ENCODE measurements at regions not wholly inside any gene's neighbourhood (a gene's known extent, or its start where the extent isn't known, plus 50 kb on each side); places are given as distances from the start of the nearest gene placed in this dataset.

DNA sequence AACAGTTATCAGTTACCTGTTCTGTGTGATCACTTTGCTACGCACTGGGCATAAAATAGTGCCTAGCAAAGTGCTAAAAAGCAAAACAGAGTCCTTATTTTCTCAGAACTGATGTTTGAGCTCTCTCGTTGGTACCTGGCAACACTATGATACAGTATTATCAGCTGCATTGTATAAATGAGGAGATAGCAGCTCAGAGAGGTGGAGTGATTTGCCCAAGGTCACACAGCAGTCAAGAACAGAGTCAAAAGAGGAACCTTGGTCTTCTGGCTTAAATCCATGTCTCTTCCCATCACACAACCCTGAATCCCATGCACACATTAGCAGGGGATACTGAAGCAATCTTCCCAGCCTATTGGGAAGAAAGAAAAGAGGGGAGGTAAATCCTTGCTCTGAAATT, 580.5 kb downstream of the SOX6 start:
- no peaks in the 10 kb centered on the region for H3K27me3 ChIP-seq (ENCODE audit: control insufficient read depth, insufficient read depth, low read length)
- peaks cover 0 to 13% of the 10 kb centered on the region in 2 donors for H3K27me3 Mint-ChIP-seq (ENCODE audit: low read depth in 2 of 2)
- H3K9me3 ChIP-seq (ENCODE audit: control insufficient read depth, insufficient read depth, low read length) = no peaks in the 10 kb centered on the region
- peaks cover 0 to 2% of the 10 kb centered on the region in 2 donors for H3K9me3 Mint-ChIP-seq
- intact Hi-C loops (cut with micrococcal nuclease) = no loop called here
- WGBS (ENCODE audit: insufficient coverage) = 77% methylated on average over 2 of the region's 2 CpGs
- no peaks in the 10 kb centered on the region for H3K4me1 ChIP-seq (ENCODE audit: control insufficient read depth, insufficient read depth, low read length)
- DNase-seq (no peak), ATAC-seq (no peak)
- H3K27ac ChIP-seq (ENCODE audit: low read length) = no peak overlapping the region
- no peak overlapping the region for H3K4me3 ChIP-seq (ENCODE audit: low read length)
- no peaks in the 10 kb centered on the region for H3K36me3 ChIP-seq (ENCODE audit: control insufficient read depth, insufficient read depth, low read length)
- no peaks in the 10 kb centered on the region for H3K36me3 Mint-ChIP-seq
- no peak overlapping the region for H3K4me3 Mint-ChIP-seq
- no peaks in the 10 kb centered on the region for H3K4me1 Mint-ChIP-seq
- TF ChIP-seq, protein P1, sequence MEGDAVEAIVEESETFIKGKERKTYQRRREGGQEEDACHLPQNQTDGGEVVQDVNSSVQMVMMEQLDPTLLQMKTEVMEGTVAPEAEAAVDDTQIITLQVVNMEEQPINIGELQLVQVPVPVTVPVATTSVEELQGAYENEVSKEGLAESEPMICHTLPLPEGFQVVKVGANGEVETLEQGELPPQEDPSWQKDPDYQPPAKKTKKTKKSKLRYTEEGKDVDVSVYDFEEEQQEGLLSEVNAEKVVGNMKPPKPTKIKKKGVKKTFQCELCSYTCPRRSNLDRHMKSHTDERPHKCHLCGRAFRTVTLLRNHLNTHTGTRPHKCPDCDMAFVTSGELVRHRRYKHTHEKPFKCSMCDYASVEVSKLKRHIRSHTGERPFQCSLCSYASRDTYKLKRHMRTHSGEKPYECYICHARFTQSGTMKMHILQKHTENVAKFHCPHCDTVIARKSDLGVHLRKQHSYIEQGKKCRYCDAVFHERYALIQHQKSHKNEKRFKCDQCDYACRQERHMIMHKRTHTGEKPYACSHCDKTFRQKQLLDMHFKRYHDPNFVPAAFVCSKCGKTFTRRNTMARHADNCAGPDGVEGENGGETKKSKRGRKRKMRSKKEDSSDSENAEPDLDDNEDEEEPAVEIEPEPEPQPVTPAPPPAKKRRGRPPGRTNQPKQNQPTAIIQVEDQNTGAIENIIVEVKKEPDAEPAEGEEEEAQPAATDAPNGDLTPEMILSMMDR (IDR thresholded peaks at IDR 0.05) = no peak
- no peak overlapping the region for H3K27ac Mint-ChIP-seq

DNA sequence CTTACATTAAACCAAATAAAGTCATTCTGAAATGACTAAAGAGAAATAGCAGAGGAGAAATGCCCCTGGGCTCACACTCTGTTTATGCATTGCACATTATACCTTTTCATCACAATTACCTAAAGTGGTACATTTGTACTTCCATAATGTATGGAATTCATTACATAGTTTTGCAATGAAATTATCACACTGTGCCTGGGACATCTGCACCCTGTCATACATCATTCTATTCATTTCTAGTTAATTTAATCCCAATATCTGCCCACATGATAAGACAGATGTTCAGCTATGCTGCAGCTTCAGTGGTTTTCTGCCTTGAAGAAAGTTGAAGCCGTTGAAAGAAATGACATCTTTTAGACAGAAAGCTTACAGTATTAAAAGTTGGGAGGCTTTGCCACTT, 580.0 kb downstream of the SOX6 start:
- DNase-seq (no peak), ATAC-seq (no peak)
- H3K27me3 ChIP-seq (ENCODE audit: control insufficient read depth, insufficient read depth, low read length) = no peaks in the 10 kb centered on the region
- no peaks in the 10 kb centered on the region for H3K4me1 ChIP-seq (ENCODE audit: control insufficient read depth, insufficient read depth, low read length)
- TF ChIP-seq, protein P1 (IDR thresholded peaks at IDR 0.05) = no peak
- intact Hi-C loops (cut with micrococcal nuclease) = no loop called here
- Mint-ChIP-seq H3K36me3 (no peaks in the 10 kb centered on the region), H3K27me3 (ENCODE audit: low read depth in 2 of 2) (peaks cover 0 to 13% of the 10 kb centered on the region in 2 donors), H3K27ac (no peak overlapping the region), H3K4me1 (no peaks in the 10 kb centered on the region), H3K9me3 (peaks cover 0 to 2% of the 10 kb centered on the region in 2 donors), H3K4me3 (no peak overlapping the region)
- 70% methylated on average over 1 of the region's 1 CpG for WGBS (ENCODE audit: insufficient coverage)
- no peaks in the 10 kb centered on the region for H3K9me3 ChIP-seq (ENCODE audit: control insufficient read depth, insufficient read depth, low read length)
- no peak overlapping the region for H3K4me3 ChIP-seq (ENCODE audit: low read length)
- H3K27ac ChIP-seq (ENCODE audit: low read length) = no peak overlapping the region
- H3K36me3 ChIP-seq (ENCODE audit: control insufficient read depth, insufficient read depth, low read length) = no peaks in the 10 kb centered on the region

GRCh38 chr11:15779518-15779917, 576.8 kb downstream of the SOX6 start:
- ATAC-seq (no peak), DNase-seq (no peak)
- Histone ChIP-seq H3K9me3 (ENCODE audit: control insufficient read depth, insufficient read depth, low read length) (no peaks in the 10 kb centered on the region), H3K27ac (ENCODE audit: low read length) (no peak overlapping the region), H3K4me1 (ENCODE audit: control insufficient read depth, insufficient read depth, low read length) (no peaks in the 10 kb centered on the region), H3K4me3 (ENCODE audit: low read length) (no peak overlapping the region), H3K27me3 (ENCODE audit: control insufficient read depth, insufficient read depth, low read length) (no peaks in the 10 kb centered on the region), H3K36me3 (ENCODE audit: control insufficient read depth, insufficient read depth, low read length) (no peaks in the 10 kb centered on the region)
- intact Hi-C loops (cut with micrococcal nuclease) = no loop called here
- WGBS (ENCODE audit: insufficient coverage) = 58% methylated on average over 2 of the region's 2 CpGs
- peaks cover 0 to 5% of the 10 kb centered on the region in 2 donors for H3K27me3 Mint-ChIP-seq (ENCODE audit: low read depth in 2 of 2)
- H3K9me3 Mint-ChIP-seq = peaks cover 0 to 5% of the 10 kb centered on the region in 2 donors
- H3K36me3 Mint-ChIP-seq = no peaks in the 10 kb centered on the region
- H3K4me1 Mint-ChIP-seq = no peaks in the 10 kb centered on the region
- H3K4me3 Mint-ChIP-seq = no peak overlapping the region
- TF ChIP-seq, protein P1 (IDR thresholded peaks at IDR 0.05) = no peak
- no peak overlapping the region for H3K27ac Mint-ChIP-seq

DNA sequence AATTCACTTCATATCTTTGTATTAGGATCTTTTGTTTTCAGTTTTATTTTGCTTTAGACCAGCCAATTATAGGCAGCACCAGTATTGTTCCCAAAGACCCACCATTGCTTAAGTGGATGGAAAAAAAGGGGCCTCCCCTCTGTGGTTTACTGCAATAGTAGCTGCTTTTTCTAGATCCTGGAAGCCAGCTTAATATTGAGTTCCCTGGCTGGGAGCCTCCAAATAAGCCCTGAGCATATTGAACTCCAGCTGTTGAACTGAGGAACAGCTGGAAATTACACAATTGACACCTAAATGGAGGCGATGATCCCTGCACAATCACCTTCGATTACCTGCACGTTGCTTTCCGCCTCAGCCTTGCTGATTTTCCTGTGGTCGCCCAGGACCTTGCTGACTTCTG, 576.0 kb downstream of the SOX6 start:
- H3K27me3 ChIP-seq (ENCODE audit: control insufficient read depth, insufficient read depth, low read length) = no peaks in the 10 kb centered on the region
- H3K27ac Mint-ChIP-seq = no peak overlapping the region
- H3K4me1 Mint-ChIP-seq = no peaks in the 10 kb centered on the region
- H3K36me3 ChIP-seq (ENCODE audit: control insufficient read depth, insufficient read depth, low read length) = no peaks in the 10 kb centered on the region
- no peaks in the 10 kb centered on the region for H3K9me3 ChIP-seq (ENCODE audit: control insufficient read depth, insufficient read depth, low read length)
- H3K36me3 Mint-ChIP-seq = no peaks in the 10 kb centered on the region
- no peak for ATAC-seq
- H3K27ac ChIP-seq (ENCODE audit: low read length) = no peak overlapping the region
- TF ChIP-seq, protein P1 (IDR thresholded peaks at IDR 0.05) = no peak
- H3K4me1 ChIP-seq (ENCODE audit: control insufficient read depth, insufficient read depth, low read length) = no peaks in the 10 kb centered on the region
- H3K4me3 ChIP-seq (ENCODE audit: low read length) = no peak overlapping the region
- intact Hi-C loops (cut with micrococcal nuclease) = no loop called here
- peaks cover 0 to 7% of the 10 kb centered on the region in 2 donors for H3K9me3 Mint-ChIP-seq
- no peaks in the 10 kb centered on the region for H3K27me3 Mint-ChIP-seq (ENCODE audit: low read depth in 2 of 2)
- WGBS (ENCODE audit: insufficient coverage) = 87% methylated on average over 5 of the region's 5 CpGs
- DNase-seq = no peak
- H3K4me3 Mint-ChIP-seq = no peak overlapping the region

All from natural killer cell (primary cell).